B cell (primary cell): ENCODE measurements at regions not wholly inside any gene's neighbourhood (a gene's known extent, or its start where the extent isn't known, plus 50 kb on each side); places are given as distances from the start of the nearest gene placed in this dataset.

ENCODE experiments used
- EZH2 ChIP-seq: IDR thresholded peaks from 2 replicates; pipeline ENCODE4 v1.6.1; 2012; ENCODE audit warnings: borderline replicate concordance, low read depth, mild to moderate bottlenecking, moderate library complexity, low read length; ENCODE audit not compliant: insufficient read depth, poor library complexity, severe bottlenecking
- TF ChIP-seq, protein P1 (sequence below): fragments of 200-600 bp; IDR thresholded peaks from one replicate; pipeline ENCODE4 v1.8.0; 2022; ENCODE audit warnings: antibody characterized with exemption, mild to moderate bottlenecking

DNA sequence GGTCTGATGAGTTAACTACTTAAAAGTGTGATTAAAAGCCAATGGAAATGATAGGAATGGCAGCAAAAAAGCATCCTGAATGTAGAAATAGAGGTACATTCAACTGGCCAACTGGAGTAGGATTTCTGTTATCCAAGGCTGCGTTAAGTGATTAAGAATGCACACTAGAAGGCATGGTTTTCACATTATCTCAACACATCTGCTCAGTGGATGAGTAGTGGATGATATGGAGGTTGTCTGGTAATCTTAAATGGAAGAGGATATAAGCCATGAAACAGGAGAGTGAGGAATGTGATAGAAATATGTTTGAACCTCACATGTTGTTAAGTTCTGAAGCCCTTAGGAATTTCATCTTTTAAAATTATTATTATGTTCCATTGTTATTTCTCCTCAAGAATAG lies 839.9 kb downstream of the USP25 start:
- TF ChIP-seq, protein P1, sequence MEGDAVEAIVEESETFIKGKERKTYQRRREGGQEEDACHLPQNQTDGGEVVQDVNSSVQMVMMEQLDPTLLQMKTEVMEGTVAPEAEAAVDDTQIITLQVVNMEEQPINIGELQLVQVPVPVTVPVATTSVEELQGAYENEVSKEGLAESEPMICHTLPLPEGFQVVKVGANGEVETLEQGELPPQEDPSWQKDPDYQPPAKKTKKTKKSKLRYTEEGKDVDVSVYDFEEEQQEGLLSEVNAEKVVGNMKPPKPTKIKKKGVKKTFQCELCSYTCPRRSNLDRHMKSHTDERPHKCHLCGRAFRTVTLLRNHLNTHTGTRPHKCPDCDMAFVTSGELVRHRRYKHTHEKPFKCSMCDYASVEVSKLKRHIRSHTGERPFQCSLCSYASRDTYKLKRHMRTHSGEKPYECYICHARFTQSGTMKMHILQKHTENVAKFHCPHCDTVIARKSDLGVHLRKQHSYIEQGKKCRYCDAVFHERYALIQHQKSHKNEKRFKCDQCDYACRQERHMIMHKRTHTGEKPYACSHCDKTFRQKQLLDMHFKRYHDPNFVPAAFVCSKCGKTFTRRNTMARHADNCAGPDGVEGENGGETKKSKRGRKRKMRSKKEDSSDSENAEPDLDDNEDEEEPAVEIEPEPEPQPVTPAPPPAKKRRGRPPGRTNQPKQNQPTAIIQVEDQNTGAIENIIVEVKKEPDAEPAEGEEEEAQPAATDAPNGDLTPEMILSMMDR, result no peak
- no peak for TF ChIP-seq EZH2
